ENCODE measurements at regions not wholly inside any gene's neighbourhood (a gene's known extent, or its start where the extent isn't known, plus 50 kb on each side); places are given as distances from the start of the nearest gene placed in this dataset.

- TF ChIP-seq CTCF (IDR thresholded peaks at IDR 0.05; ENCODE audit: borderline replicate concordance, extremely low read depth, insufficient read depth) = no peak
- Histone ChIP-seq H3K27me3 (ENCODE audit: control insufficient read depth, insufficient read depth, low read length) (no peaks in the 10 kb centered on the region), H3K9me3 (ENCODE audit: control insufficient read depth in 2 of 3, insufficient read depth in 1 of 3, low read length in 3 of 3) (no peaks in the 10 kb centered on the region), H3K4me3 (ENCODE audit: low read length in 3 of 3) (no peak overlapping the region), H3K9ac (ENCODE audit: low read length in 3 of 3) (no peak overlapping the region), H3K36me3 (ENCODE audit: control insufficient read depth in 2 of 3, insufficient read depth in 3 of 3, low read length in 3 of 3) (no peaks in the 10 kb centered on the region), H3K4me1 (ENCODE audit: control insufficient read depth in 2 of 3, insufficient read depth in 2 of 3, low read depth in 1 of 3, low read length in 3 of 3) (no peaks in the 10 kb centered on the region), H3K27ac (ENCODE audit: low read depth in 2 of 2, low read length in 2 of 2) (no peak overlapping the region)
- intact Hi-C loops (cut with DNase I) = no loop called here
- FAIRE-seq (no peak), DNase-seq (no peak)
Measured at GRCh38 chr4:110902500-110902899, 279.6 kb upstream of the PITX2 start.

- Histone ChIP-seq H3K4me1 (ENCODE audit: control insufficient read depth in 2 of 3, insufficient read depth in 2 of 3, low read depth in 1 of 3, low read length in 3 of 3) (no peaks in the 10 kb centered on the region), H3K27ac (ENCODE audit: low read depth in 2 of 2, low read length in 2 of 2) (no peak overlapping the region), H3K36me3 (ENCODE audit: control insufficient read depth in 2 of 3, insufficient read depth in 3 of 3, low read length in 3 of 3) (no peaks in the 10 kb centered on the region), H3K4me3 (ENCODE audit: low read length in 3 of 3) (no peak overlapping the region), H3K27me3 (ENCODE audit: control insufficient read depth, insufficient read depth, low read length) (no peaks in the 10 kb centered on the region), H3K9me3 (ENCODE audit: control insufficient read depth in 2 of 3, insufficient read depth in 1 of 3, low read length in 3 of 3) (no peaks in the 10 kb centered on the region), H3K9ac (ENCODE audit: low read length in 3 of 3) (no peak overlapping the region)
- intact Hi-C loops (cut with DNase I) = no loop called here
- DNase-seq (no peak), FAIRE-seq (no peak)
- no peak for TF ChIP-seq CTCF (IDR thresholded peaks at IDR 0.05; ENCODE audit: borderline replicate concordance, extremely low read depth, insufficient read depth)
Measured at GRCh38 chr4:110904435-110905065, 281.7 kb upstream of the PITX2 start.

- no peaks in the 10 kb centered on the region for H3K27me3 ChIP-seq (ENCODE audit: control insufficient read depth, insufficient read depth, low read length)
- FAIRE-seq (no peak), DNase-seq (no peak)
- no peak overlapping the region for H3K4me3 ChIP-seq (ENCODE audit: low read length in 3 of 3)
- H3K9ac ChIP-seq (ENCODE audit: low read length in 3 of 3) = no peak overlapping the region
- H3K9me3 ChIP-seq (ENCODE audit: control insufficient read depth in 2 of 3, insufficient read depth in 1 of 3, low read length in 3 of 3) = no peaks in the 10 kb centered on the region
- no peak overlapping the region for H3K27ac ChIP-seq (ENCODE audit: low read depth in 2 of 2, low read length in 2 of 2)
- intact Hi-C loops (cut with DNase I) = no loop called here
- H3K36me3 ChIP-seq (ENCODE audit: control insufficient read depth in 2 of 3, insufficient read depth in 3 of 3, low read length in 3 of 3) = no peaks in the 10 kb centered on the region
- TF ChIP-seq CTCF (IDR thresholded peaks at IDR 0.05; ENCODE audit: borderline replicate concordance, extremely low read depth, insufficient read depth) = no peak
- H3K4me1 ChIP-seq (ENCODE audit: control insufficient read depth in 2 of 3, insufficient read depth in 2 of 3, low read depth in 1 of 3, low read length in 3 of 3) = no peaks in the 10 kb centered on the region
Measured at GRCh38 chr4:110905367-110905766, 282.5 kb upstream of the PITX2 start.

- intact Hi-C loops (cut with DNase I) = no loop called here
- no peaks in the 10 kb centered on the region for H3K4me1 ChIP-seq (ENCODE audit: control insufficient read depth in 2 of 3, insufficient read depth in 2 of 3, low read depth in 1 of 3, low read length in 3 of 3)
- H3K27ac ChIP-seq (ENCODE audit: low read depth in 2 of 2, low read length in 2 of 2) = no peak overlapping the region
- DNase-seq = no peak
- H3K27me3 ChIP-seq (ENCODE audit: control insufficient read depth, insufficient read depth, low read length) = no peaks in the 10 kb centered on the region
- TF ChIP-seq CTCF (IDR thresholded peaks at IDR 0.05; ENCODE audit: borderline replicate concordance, extremely low read depth, insufficient read depth) = no peak
- H3K36me3 ChIP-seq (ENCODE audit: control insufficient read depth in 2 of 3, insufficient read depth in 3 of 3, low read length in 3 of 3) = no peaks in the 10 kb centered on the region
- no peaks in the 10 kb centered on the region for H3K9me3 ChIP-seq (ENCODE audit: control insufficient read depth in 2 of 3, insufficient read depth in 1 of 3, low read length in 3 of 3)
- H3K4me3 ChIP-seq (ENCODE audit: low read length in 3 of 3) = no peak overlapping the region
- FAIRE-seq = no peak
- no peak overlapping the region for H3K9ac ChIP-seq (ENCODE audit: low read length in 3 of 3)
Measured at GRCh38 chr4:110907801-110908313, 285.0 kb upstream of the PITX2 start.
